PFSK-1 (cell line): ENCODE measurements at regions not wholly inside any gene's neighbourhood (a gene's known extent, or its start where the extent isn't known, plus 50 kb on each side); places are given as distances from the start of the nearest gene placed in this dataset.

Experiments used
- FOXP2 ChIP-seq: optimal IDR thresholded peaks from 2 replicates; pipeline ENCODE3; 2011; ENCODE audit warnings: borderline replicate concordance, control low read depth, inconsistent platforms; ENCODE audit not compliant: insufficient read depth; ENCODE audit errors: extremely low read length, extremely low read depth
- POLR2AphosphoS5 ChIP-seq: IDR thresholded peaks from 2 replicates; pipeline ENCODE4 v1.6.1; 2012; ENCODE audit warnings: low read depth, mild to moderate bottlenecking, control low read depth, low read length, moderate library complexity
- SIN3A ChIP-seq: IDR thresholded peaks from 2 replicates; pipeline ENCODE4 v1.6.1; 2012; ENCODE audit warnings: mild to moderate bottlenecking, low read length, moderate library complexity, borderline replicate concordance; ENCODE audit not compliant: insufficient read depth
- TAF1 ChIP-seq: IDR thresholded peaks from 2 replicates; pipeline ENCODE4 v1.6.1; 2012; ENCODE audit warnings: low read length, control low read depth, borderline replicate concordance; ENCODE audit not compliant: insufficient read depth
- TF ChIP-seq, protein P1 (sequence below), 2 experiments: IDR thresholded peaks; 2 replicates each; pipeline versions ENCODE4 v1.6.1 to v1.8.0; 2011 to 2012; ENCODE audit warnings: low read depth in 2 of 2, low read length in 2 of 2, control low read depth in 1 of 2, inconsistent platforms in 1 of 2, mild to moderate bottlenecking in 1 of 2, moderate library complexity in 1 of 2; ENCODE audit not compliant: insufficient read depth in 1 of 2

DNA sequence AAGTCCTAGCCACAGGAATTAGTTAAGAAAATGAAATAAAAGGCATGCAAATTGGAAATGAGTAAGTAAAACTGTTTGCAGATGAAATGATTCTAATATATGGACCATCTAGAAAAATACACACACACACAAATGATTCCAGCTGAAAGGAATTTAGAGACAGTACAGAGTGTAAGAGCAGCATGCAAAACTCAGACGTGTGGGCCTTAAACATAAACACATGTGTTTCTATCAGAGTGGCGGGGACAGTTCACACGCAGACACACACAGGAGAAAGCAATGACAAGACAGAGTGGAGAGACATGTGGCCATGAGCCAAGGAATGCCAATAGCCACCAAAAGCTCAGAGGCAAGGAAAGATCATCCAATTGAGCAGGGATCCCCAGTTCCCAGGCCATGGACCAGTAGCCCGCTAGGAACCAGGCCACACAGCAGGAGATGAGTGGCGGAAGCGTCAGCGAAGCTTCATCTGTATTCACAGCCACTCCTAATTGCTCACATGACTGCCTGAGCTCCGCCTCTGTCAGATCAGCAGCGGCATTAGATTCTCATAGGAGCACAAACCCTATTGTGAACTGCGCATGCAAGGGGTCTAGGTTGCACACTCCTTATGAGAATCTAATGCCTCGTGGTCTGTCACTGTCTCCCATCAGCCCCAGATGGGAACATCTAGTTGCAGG is 155.4 kb downstream of the ARL4C start:
- no peak for TF ChIP-seq SIN3A
- no peak for TF ChIP-seq FOXP2
- TF ChIP-seq, protein P1, sequence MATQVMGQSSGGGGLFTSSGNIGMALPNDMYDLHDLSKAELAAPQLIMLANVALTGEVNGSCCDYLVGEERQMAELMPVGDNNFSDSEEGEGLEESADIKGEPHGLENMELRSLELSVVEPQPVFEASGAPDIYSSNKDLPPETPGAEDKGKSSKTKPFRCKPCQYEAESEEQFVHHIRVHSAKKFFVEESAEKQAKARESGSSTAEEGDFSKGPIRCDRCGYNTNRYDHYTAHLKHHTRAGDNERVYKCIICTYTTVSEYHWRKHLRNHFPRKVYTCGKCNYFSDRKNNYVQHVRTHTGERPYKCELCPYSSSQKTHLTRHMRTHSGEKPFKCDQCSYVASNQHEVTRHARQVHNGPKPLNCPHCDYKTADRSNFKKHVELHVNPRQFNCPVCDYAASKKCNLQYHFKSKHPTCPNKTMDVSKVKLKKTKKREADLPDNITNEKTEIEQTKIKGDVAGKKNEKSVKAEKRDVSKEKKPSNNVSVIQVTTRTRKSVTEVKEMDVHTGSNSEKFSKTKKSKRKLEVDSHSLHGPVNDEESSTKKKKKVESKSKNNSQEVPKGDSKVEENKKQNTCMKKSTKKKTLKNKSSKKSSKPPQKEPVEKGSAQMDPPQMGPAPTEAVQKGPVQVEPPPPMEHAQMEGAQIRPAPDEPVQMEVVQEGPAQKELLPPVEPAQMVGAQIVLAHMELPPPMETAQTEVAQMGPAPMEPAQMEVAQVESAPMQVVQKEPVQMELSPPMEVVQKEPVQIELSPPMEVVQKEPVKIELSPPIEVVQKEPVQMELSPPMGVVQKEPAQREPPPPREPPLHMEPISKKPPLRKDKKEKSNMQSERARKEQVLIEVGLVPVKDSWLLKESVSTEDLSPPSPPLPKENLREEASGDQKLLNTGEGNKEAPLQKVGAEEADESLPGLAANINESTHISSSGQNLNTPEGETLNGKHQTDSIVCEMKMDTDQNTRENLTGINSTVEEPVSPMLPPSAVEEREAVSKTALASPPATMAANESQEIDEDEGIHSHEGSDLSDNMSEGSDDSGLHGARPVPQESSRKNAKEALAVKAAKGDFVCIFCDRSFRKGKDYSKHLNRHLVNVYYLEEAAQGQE (IDR thresholded peaks at IDR 0.05; ENCODE audit: insufficient read depth in 1 of 2, low read depth in 2 of 2, low read length in 2 of 2), result no peak
- no peak for TF ChIP-seq POLR2AphosphoS5
- no peak for TF ChIP-seq TAF1

DNA sequence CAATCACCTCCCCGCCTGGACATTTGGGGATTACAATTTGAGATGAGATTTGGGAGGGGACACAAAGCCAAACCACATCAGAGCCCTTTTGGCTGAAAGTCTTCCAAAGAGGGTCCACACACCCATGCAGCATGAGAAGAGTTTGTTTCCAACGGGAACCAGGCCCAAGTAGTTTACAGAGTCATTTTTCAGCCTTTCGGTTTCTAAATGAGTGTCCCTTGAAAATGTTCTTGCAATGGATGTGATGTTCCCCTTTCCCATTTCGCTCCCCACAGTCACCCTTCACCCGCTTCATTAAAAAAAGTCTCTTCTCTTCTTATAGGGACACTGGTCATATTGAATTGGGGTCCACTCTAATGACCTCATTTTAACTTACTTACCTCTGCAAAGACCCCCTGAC is 157.4 kb downstream of the ARL4C start:
- TF ChIP-seq FOXP2, result no peak
- TF ChIP-seq, protein P1 (IDR thresholded peaks at IDR 0.05; ENCODE audit: insufficient read depth in 1 of 2, low read depth in 2 of 2, low read length in 2 of 2), result no peak

DNA sequence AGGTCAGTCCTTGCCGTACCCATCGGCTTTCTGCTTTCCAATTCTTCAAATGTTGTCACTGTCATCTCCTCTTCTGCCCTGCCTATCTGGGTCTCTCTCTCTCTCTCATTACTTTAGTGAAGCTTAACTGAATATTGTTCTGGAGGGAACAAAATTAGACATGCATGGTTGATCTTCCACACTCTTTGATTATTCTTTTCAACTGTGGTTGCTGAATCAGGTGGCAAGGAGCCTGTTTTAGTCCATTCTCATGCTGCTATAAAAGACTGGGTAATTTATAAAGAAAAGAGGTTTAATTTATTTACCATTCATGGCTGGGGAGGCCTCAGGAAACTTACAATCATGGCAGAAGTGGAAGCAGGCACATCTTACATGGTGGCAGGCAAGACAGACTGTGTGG is 157.9 kb downstream of the ARL4C start:
- TF ChIP-seq FOXP2, result no peak
- no peak for TF ChIP-seq SIN3A
- no peak for TF ChIP-seq POLR2AphosphoS5
- TF ChIP-seq, protein P1 (IDR thresholded peaks at IDR 0.05; ENCODE audit: insufficient read depth in 1 of 2, low read depth in 2 of 2, low read length in 2 of 2), result no peak
- no peak for TF ChIP-seq TAF1

DNA sequence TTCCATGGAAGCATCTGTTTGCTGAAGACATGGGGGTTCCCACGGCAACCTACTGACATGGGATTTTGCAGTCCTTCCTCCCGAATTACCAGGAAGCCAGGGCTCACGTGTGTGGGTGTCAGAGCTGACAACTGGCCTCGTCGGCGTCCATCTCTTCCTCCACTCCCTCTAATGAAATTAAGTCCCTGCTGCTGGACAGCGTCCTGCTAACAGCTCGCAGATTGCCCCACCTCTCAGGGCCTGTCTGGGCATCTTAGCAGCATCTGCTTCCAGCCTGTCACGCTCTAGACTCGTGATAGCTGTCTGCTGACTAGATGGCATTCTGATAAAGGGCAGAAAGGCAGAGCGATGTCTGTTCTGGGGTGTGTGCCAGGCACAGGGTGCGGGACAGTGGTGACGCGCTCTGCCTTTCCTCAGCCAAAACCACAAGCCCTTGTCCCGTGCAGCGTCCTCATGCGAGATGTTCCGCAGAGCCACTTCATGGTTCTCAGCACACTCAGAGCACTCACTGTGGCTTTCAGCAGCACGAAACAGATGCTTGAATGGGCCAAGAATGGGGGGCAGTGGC is 161.1 kb downstream of the ARL4C start:
- TF ChIP-seq POLR2AphosphoS5 (no peak), TAF1 (no peak), SIN3A (peak; percentile 65; the same call in 1 of the 2 replicates), FOXP2 (no peak)
- TF ChIP-seq, protein P1 (IDR thresholded peaks at IDR 0.05; ENCODE audit: insufficient read depth in 1 of 2, low read depth in 2 of 2, low read length in 2 of 2), result peak; percentile 93 to 95
